Spleen (tissue), 7 donors: ENCODE measurements at regions not wholly inside any gene's neighbourhood (a gene's known extent, or its start where the extent isn't known, plus 50 kb on each side); places are given as distances from the start of the nearest gene placed in this dataset.

Experiments
- CTCF ChIP-seq, 11 experiments: fragments of 200-600 bp in 7 of 11; fragments of 450-650 bp in 4 of 11; sonication (generic) in 4 of 11; IDR thresholded peaks in 8 of 11; conservative IDR thresholded peaks in 3 of 11; 1 replicate in 7 of 11; 2 replicates in 4 of 11; pipeline versions ENCODE4 v1.4.0 to v1.8.0; 2016 to 2021; ENCODE audit warnings: antibody characterized with exemption in 11 of 11, inconsistent platforms in 4 of 11, mild to moderate bottlenecking in 1 of 11
- POLR2A ChIP-seq, 3 donors: fragments of 450-650 bp; IDR thresholded peaks; one replicate each; pipeline ENCODE4 v1.5.1; 2017; ENCODE audit warnings: antibody characterized with exemption in 3 of 3, mild to moderate bottlenecking in 1 of 3
- donor health status: DM: no; HTN: no; CAD: no; lungs with moderate emphysema.
- donor health status: DM: no; HTN: no; CAD: no.
- donor health status: DM: no; HTN: no; CAD: no.

GRCh38 chr20:60900618-60901017 is 351.4 kb upstream of the CDH4 start:
- TF ChIP-seq CTCF (IDR thresholded peaks at IDR 0.05 in 8 of 11, conservative IDR thresholded peaks at IDR 0.05 in 3 of 11) (no peak), POLR2A (IDR thresholded peaks at IDR 0.05) (no peak)
